HK-2 (cell line): ENCODE measurements at regions not wholly inside any gene's neighbourhood (a gene's known extent, or its start where the extent isn't known, plus 50 kb on each side); places are given as distances from the start of the nearest gene placed in this dataset.

Source experiments
- DNase-seq: peaks from one replicate; pipeline ENCODE4 v3.0.0-alpha.2; 2018; ENCODE audit not compliant: unreplicated experiment

GRCh38 chr17:77725846-77726245, 232.7 kb upstream of the TNRC6C start:
- DNase-seq, result no peak

GRCh38 chr17:77726549-77727006, 231.9 kb upstream of the TNRC6C start:
- no peak for DNase-seq

- no peak for DNase-seq
Measured at GRCh38 chr17:77727037-77727615, 231.4 kb upstream of the TNRC6C start.

- DNase-seq, result no peak
Measured at GRCh38 chr17:77728474-77728795, 230.1 kb upstream of the TNRC6C start.

GRCh38 chr17:77728871-77729270, 229.6 kb upstream of the TNRC6C start:
- DNase-seq, result no peak

- no peak for DNase-seq
Measured at GRCh38 chr17:77729587-77729986, 228.9 kb upstream of the TNRC6C start.

- DNase-seq, result no peak
Measured at GRCh38 chr17:77730376-77730775, 228.1 kb upstream of the TNRC6C start.

GRCh38 chr17:77733576-77734296, 224.8 kb upstream of the TNRC6C start:
- no peak for DNase-seq

- DNase-seq, result peak; percentile 58
Measured at GRCh38 chr17:77734371-77735080, 224.0 kb upstream of the TNRC6C start.

GRCh38 chr17:77735081-77735565, 223.4 kb upstream of the TNRC6C start:
- peak; percentile 3 for DNase-seq

- DNase-seq, result no peak
Measured at GRCh38 chr17:77735566-77736198, 222.8 kb upstream of the TNRC6C start.

- DNase-seq, result no peak
Measured at GRCh38 chr17:77736199-77736585, 222.3 kb upstream of the TNRC6C start.

- no peak for DNase-seq
Measured at GRCh38 chr17:77736721-77737120, 221.8 kb upstream of the TNRC6C start.

- no peak for DNase-seq
Measured at GRCh38 chr17:77737442-77738265, 220.8 kb upstream of the TNRC6C start.

GRCh38 chr17:77738751-77739531, 219.6 kb upstream of the TNRC6C start:
- DNase-seq, result no peak

- no peak for DNase-seq
Measured at GRCh38 chr17:77740481-77740880, 218.0 kb upstream of the TNRC6C start.

- no peak for DNase-seq
Measured at GRCh38 chr17:77741109-77741508, 217.4 kb upstream of the TNRC6C start.

GRCh38 chr17:77742579-77742978, 215.9 kb upstream of the TNRC6C start:
- DNase-seq, result no peak

GRCh38 chr17:77744066-77744988, 214.2 kb upstream of the TNRC6C start:
- no peak for DNase-seq

GRCh38 chr17:77745702-77746101, 212.8 kb upstream of the TNRC6C start:
- no peak for DNase-seq
